NOMO-1 treated with DMSO at 0.1 percent for 48 hours (cell line): ENCODE measurements at regions not wholly inside any gene's neighbourhood (a gene's known extent, or its start where the extent isn't known, plus 50 kb on each side); places are given as distances from the start of the nearest gene placed in this dataset.
A peak's percentile ranks its signal among the peaks of the same experiment; 100 is the strongest.

Experiments
- DNase-seq: peaks from one replicate; lab custom pipeline; 2025; ENCODE audit not compliant: unreplicated experiment; lab: John Stamatoyannopoulos, UW

DNA sequence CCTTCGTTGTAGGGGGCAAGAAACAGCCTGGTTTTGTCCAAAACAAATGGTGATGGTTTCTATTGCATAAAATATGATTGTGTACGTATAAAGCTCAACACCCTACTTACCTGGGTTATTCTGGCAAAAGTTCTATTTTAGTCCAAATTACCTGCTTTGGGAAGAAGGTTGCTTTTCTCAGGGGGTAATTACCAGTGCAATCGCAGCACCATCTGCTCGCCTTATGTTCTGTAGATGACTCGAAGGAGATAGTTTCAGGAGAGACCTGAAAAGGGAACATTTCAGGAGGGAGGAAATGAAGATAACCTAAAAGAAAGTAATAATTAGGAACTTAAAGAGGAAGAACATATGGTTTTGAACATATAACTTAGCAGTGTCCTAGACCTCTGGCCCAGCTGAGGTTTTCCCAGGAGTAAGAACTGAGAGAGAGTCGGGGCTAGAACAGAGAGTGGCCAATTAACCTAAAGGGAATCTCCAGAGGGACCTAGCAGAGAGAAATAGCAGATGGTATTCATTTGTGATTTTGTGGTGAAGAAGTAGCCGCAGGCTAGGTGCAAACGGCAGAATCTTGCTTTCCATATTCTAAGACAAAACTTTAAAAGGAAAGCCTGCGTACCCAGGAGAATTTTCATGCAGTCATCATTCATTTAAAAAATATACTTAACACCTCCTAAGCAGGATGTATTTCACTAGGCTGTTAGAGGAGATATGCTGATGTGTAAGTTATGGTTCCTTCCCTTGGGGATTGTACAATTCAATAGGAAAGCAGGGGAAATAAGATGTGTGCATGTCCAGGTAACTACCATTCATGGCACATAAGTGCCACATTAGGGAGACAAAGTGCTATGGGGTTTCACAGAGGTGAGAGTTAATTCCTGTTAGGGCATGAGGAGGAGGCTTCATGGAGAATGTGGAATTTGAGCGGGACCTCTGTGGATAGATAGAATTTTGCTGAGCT is 113.0 kb upstream of the SLC10A2 start:
- no peak for DNase-seq

DNA sequence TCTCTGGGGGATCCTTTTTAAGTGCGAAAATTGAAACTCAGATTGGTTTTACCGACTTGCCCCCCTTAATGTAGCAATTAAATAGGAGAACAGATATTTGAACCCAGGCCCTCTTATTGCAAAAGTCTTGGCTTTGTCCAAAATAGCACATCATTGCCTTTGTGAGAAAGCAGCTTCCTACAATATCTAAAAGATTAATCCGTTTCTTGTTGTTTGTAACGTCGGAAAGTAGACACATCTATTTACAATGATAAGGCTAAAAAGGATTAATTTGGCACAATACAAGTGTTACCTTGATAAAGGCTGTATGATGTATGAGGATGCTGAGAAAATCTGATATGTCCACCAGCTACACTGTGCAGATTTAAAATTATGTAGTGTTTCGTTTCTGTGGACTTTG is 108.7 kb upstream of the SLC10A2 start:
- DNase-seq = no peak

DNA sequence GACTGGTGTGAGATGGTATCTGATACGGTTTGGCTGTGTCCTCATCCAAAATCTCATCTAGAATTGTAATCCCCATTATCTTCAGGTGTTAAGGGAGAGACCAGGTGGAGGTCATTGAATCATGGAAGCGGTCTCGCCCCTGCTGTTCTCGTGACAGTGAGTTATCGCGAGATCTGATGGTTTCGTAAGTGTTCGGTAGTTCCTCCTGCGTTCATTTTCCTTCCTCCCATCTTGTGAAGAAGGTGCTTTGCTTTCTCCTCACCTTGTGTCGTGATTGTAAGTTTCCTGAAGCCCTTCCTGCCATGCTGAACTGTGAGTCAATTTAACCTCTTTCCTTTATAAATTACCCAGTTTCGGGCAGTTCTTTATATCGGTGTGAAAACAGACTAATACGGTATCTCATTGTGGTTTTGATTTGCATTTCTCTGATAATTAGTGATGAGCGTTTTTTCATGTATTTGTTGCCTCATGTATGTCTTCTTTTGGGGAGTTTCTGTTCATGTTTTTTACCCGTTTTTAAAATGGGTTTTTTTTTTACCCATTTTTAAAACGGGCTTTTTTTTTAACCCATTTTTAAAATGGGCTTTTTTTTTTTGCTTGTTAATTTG is 102.8 kb upstream of the SLC10A2 start:
- no peak for DNase-seq

DNA sequence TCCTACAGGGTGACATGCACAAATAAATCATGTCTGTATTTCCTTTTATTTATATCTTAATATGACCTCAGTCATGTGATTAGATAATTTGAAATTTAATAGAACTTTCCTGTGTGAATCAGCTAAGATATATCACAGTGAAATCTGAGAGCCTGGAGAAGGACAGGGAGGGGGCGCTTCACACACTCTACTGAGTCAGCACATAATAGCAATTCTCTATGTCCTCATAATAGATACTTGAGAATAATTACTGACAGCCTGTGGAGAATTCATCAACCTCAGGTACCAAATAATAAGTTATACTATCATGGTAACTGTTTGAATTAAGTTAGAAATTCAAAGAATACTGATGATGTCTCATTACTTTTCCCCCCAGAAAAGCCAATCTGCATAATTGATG is 98.0 kb upstream of the SLC10A2 start:
- no peak for DNase-seq

DNA sequence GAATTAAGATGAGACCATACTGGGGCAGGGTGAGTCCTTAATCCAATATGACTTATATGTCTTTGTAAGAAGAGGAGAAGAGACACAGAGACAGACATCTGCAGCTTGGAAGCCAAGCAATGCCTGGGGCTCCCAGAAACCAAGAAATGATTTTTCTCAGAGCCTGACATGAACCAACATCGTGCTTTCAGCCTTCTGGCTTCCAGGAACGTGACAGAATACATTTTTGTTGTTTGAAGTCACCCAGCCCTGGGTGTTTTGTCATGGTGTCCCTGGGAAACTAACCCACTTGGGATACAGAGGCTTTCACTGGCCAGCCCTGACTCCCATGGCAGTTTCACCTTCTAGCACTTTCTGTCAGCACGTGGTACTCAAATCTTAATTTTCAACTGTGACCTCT is 95.3 kb upstream of the SLC10A2 start:
- DNase-seq = no peak

DNA sequence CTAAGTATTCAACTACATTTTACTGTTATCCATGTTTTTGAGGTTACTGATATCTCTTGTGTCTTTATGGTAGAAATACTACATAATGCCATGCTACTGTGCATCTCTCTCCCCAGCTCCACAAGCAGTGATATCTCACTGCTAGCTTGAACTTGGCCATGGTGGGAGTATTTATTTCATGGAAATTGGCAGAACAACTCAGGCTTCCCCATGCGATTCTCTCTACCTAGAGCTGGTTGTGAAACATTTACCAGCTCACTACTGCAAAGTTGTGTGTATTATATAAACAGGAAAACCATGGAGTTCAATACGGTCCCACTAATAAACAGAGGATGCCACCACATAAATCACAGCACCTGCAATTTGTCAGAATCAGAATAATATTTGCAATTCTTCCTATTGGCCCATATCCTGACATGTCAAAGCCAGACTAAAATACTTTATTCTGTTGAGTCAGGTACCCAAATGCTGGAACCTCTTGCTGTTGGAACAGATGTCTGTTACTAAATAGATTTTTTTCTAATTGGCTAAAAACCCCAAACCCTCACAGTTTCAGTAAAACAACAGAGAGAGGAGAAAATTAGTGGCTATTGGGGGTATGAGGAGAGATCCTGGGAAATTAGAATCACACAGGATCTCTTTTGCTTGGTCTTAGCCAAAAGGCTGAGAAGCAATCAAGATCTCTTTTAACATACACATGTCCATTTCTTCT is 91.4 kb upstream of the SLC10A2 start:
- no peak for DNase-seq

DNA sequence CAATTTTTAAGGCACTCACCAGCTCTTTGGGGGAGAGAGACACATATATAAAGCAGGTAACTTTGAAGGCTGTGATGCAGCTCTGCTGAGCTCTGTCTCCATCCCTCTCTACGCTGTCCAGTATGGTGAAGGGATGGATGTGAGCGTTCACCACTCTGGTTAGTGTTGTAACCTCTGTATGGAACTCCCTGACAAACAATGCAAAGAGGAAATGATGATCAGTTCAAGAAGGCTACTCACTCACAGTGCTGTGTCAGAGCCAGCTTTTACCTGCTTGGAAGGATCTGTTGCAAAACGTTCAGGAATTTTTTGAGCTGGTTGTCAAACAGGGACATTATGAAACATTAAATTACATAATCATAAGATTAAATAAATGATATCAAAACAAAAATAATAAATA is 90.8 kb upstream of the SLC10A2 start:
- DNase-seq = no peak

DNA sequence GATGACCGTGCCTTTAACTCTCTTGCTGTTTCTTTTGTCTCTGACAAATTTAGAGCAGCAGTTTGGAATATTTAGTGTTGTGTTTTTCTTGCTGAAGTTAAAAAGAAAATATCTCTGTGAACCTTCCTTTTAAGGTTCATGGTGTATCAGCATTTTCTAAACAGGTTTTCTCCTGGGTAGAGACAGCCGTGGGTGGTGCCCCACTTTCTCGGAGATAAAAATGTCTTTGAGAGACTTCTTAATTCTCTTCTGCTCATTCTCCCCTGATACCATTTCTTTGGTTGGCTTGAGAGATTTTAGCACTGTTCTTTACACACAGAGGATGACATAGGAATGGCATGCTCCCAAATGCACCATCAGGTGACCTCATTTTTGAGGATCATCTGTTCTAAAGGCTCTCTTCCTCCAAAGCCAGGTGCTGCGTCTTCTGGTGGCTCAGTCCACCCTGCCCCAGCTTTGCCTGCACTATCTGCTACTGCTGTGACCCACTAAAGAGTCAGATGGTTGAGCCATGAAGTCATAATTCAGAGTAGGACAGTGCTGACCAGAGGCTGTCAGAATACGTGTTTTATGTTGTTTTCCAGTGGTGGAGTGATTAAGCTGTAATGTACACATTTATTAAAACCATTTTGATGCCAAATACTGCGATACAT is 90.3 kb upstream of the SLC10A2 start:
- DNase-seq = no peak

DNA sequence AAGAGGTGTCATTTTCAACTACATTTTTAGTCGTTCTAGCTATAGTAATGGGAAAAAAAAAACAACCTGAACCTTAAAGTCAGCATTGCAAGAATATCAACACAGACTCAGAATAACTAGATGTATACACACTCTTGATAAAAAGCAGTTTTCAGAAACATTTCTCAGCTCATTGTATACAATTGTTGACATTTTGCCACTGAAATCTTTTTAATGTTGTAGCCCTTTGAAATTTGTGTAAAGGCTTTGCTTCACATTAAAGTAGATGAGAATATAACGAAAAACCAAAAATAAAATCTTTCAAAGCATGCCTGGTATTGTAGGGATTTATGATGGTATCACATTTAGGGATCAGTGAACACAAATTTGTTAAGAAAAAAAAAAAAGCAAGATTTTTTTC is 87.2 kb upstream of the SLC10A2 start:
- DNase-seq = no peak

DNA sequence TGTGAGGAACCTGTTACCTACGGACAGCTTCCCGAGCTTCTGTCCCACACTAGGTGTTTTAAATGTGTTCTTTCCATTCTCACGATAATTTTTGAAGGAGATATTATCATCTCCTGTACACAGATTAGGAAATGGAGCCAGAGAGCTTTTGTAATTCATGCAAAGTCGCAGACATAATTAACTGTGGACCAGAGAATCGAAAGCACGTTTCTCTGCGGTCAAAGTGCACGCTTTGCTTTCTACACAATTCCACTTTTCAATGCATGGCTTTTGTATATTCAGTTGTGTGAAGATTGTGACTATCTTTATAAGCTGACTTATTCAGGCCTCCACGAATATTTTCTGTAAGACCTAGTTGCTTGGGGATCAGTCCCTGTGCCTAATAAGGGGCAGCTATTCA is 81.7 kb upstream of the SLC10A2 start:
- no peak for DNase-seq

DNA sequence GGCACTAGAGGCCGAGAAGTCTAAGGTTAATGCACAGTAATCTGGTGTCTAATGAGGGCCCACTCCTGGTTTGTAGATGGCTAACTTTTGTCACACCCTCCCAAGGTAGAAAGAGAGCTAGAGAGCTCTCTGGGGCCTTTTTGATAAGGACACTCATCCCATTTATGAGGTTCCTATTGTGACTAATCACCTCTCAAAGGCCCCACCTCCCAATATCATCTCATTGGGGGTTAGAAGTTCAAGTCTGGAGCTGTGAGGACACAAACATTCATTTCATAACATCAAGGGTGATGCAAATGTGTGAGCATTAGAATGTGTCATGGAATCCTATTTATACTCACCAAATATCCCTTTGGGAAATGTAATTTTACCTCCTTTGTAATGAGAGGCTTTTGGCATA is 79.2 kb upstream of the SLC10A2 start:
- no peak for DNase-seq

DNA sequence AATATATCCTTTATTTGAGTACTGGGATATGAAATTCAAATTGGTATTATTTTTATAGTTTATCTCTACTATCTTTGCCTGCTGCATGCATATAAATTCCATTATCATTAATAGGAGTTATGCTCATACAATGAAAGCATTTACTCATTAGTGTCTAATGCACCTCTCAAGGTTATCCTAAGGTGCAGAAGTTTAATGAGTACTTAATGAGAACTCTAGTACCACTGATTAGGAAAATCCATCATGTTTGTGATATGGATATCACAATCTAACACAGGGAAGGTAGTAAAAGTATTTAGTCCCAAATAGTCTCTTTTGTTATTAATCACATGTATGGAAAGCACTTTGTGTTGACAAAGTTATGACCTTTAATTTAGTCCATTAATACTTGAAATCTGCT is 77.2 kb upstream of the SLC10A2 start:
- no peak for DNase-seq

DNA sequence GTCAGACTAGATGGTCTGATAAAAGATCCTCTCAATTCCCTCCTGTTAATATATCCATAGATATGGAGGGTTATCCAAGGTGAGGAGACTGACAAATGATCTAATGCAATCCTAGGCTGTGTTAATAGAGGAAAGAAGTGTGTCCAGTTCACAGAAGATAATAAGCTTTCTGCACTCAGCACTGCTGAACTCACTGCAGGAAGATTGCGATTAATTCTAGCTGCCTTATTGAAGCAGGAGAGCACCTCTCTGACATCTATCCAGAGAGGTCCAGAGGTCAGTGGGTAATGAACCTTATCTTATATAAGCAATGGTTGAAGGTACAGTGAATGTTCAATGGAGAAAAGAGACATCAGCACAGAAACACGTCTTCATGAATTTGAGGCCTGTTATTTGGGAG is 75.9 kb upstream of the SLC10A2 start:
- DNase-seq = no peak

DNA sequence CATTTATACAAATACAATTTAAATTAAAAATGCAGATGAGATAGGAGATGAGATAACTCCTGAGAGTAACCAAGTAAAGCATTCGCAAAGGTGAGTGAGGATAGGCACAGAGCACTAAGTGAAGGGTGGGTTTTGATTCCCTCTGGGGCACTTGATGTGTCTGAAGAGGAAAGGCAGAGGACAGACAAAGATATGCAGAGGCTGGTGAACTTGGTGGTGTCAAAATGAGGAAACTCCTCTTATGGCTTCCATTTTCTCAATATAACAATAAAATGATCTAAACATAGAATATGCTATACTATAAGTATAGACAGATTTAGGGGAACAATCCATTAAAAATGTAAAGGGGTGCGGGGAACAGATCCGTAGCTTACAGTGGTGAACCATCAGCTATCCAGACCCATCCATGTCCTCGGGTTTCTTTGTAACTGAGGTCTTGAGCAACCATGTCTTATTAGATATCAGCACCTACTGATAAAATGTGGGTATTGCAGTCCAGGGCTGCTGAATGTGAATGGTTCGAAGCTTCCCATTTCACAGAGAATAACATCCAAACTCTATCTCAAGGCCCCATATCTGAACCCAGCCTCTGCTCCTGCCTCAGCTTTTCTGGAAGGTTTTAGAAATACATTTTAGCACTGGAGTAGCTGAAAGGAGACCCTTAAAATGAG is 73.9 kb upstream of the SLC10A2 start:
- DNase-seq = peak; percentile 39

DNA sequence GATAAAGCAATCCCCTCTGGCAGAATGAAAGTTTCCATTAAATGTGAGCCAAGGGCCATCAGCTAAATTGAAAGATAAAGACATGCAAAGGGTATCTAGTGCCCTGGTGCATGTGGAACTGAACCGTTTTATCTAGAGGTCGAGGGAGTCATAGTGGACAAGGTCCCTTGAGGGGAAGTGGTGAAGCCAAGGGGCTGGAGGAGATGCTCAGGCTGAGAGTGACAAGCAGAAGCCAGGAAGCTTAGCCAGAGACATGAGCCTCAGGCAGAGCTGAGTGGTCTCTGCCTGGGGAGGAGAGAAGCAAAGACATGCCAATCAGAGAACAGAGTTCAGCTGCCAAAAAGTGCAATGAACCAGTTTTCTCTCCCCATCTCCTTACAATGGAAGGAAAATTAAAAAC is 68.1 kb upstream of the SLC10A2 start:
- no peak for DNase-seq

DNA sequence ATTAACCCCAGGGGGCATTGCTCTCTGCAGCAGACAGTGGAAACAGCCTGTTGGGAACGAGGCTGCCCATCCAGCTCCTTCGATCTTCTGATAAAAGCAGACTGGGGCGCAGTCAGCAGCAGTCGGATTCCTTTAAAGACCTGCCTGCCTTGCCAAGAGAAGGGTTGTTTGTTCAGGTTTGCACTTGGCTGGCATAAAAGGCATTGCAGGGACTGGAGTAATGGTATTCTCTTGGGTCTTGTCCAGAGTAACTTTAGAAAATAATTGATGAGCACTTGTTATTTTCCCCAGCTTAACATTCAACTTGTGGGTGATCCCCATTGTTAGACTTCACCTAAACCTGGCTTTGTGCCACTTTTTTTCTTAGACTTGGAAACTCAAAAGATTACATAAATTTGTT is 67.3 kb upstream of the SLC10A2 start:
- no peak for DNase-seq

DNA sequence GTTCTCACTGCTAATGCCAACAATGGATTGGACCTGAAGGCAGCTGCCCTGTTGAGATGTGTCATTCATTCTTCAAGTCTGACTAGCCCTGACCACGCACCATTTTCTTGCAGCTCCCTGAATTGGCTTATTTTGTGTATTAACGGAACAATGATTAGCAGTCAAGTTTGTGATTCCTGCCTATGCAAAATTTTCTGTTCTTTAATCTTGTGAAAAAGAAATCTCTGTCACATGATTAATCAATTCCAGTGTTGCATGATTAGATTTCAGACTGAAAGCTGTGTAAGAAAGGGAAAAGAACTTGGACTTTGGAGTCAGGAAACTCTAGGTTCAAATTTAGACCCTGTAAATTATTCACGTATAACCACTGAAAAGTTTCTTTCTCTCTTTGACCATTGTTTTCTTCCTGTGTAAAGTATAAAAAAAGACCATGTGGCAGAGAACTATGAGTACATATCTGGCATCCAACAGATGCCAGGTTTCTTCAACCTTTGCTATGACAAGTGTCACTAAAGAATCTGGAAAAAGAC is 64.5 kb upstream of the SLC10A2 start:
- no peak for DNase-seq

DNA sequence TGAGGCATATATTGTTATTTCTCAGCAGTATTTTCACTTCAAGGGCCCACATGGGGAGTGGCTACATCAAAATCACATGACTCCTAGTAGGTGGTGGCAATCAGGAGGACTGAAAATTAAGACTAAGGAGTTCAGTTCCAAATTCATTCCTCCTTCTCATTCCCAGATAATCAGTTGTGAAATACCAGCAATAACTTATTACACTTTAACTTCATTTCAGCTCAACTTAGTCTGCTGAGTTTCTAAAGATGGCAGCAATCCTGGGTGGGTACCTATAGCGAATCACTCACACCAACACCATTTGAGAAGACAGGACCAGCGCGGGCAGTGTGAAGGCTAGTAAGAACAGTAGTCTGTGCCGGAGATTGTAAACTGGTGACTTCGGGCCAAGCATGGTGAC is 63.9 kb upstream of the SLC10A2 start:
- DNase-seq = no peak
